ENCODE measurements at regions not wholly inside any gene's neighbourhood (a gene's known extent, or its start where the extent isn't known, plus 50 kb on each side); places are given as distances from the start of the nearest gene placed in this dataset.
"Not testable (repeated sequence)": the region's sequence is repeated elsewhere in the genome, so short reads cannot be mapped to it uniquely, and the experiment has no call there.

- no peak for DNase-seq (ENCODE audit: low spot score)
Observed at GRCh38 chr2:58501371-58502160, 260.4 kb upstream of the FANCL start.

GRCh38 chr2:58497168-58497567 is 256.0 kb upstream of the FANCL start:
- no peak for DNase-seq (ENCODE audit: low spot score)

GRCh38 chr2:58495806-58496205 is 254.7 kb upstream of the FANCL start:
- no peak for DNase-seq (ENCODE audit: low spot score)

GRCh38 chr2:58494071-58494501 is 253.0 kb upstream of the FANCL start:
- no peak for DNase-seq (ENCODE audit: low spot score)

- no peak for DNase-seq (ENCODE audit: low spot score)
Observed at GRCh38 chr2:58484629-58485028, 243.5 kb upstream of the FANCL start.

- peak; percentile 5 for DNase-seq (ENCODE audit: low spot score)
Observed at GRCh38 chr2:58484221-58484620, 243.1 kb upstream of the FANCL start.

- no peak for DNase-seq (ENCODE audit: low spot score)
Observed at GRCh38 chr2:58483307-58483706, 242.2 kb upstream of the FANCL start.

- no peak for DNase-seq (ENCODE audit: low spot score)
Observed at GRCh38 chr2:58481670-58482069, 240.5 kb upstream of the FANCL start.

- no peak for DNase-seq (ENCODE audit: low spot score)
Observed at GRCh38 chr2:58480141-58480540, 239.0 kb upstream of the FANCL start.

- DNase-seq (ENCODE audit: low spot score): no peak
Observed at GRCh38 chr2:58479535-58480140, 238.5 kb upstream of the FANCL start.

GRCh38 chr2:58476556-58476955 is 235.4 kb upstream of the FANCL start:
- DNase-seq (ENCODE audit: low spot score): no peak

GRCh38 chr2:58475756-58476155 is 234.6 kb upstream of the FANCL start:
- no peak for DNase-seq (ENCODE audit: low spot score)

GRCh38 chr2:58473165-58473564 is 232.0 kb upstream of the FANCL start:
- DNase-seq (ENCODE audit: low spot score): no peak

- DNase-seq (ENCODE audit: low spot score): no peak
Observed at GRCh38 chr2:58466804-58467203, 225.7 kb upstream of the FANCL start.

- DNase-seq (ENCODE audit: low spot score): not testable (repeated sequence)
Observed at GRCh38 chr2:58466021-58466420, 224.9 kb upstream of the FANCL start.

- no peak for DNase-seq (ENCODE audit: low spot score)
Observed at GRCh38 chr2:58460670-58461069, 219.5 kb upstream of the FANCL start.

GRCh38 chr2:58449286-58450010 is 208.3 kb upstream of the FANCL start:
- no peak for DNase-seq (ENCODE audit: low spot score)

- no peak for DNase-seq (ENCODE audit: low spot score)
Observed at GRCh38 chr2:58448845-58449244, 207.7 kb upstream of the FANCL start.

GRCh38 chr2:58448065-58448507 is 207.0 kb upstream of the FANCL start:
- DNase-seq (ENCODE audit: low spot score): peak; percentile 80

GRCh38 chr2:58447586-58447985 is 206.5 kb upstream of the FANCL start:
- DNase-seq (ENCODE audit: low spot score): no peak

- no peak for DNase-seq (ENCODE audit: low spot score)
Observed at GRCh38 chr2:58441643-58442042, 200.5 kb upstream of the FANCL start.

- DNase-seq (ENCODE audit: low spot score): no peak
Observed at GRCh38 chr2:58436872-58437271, 195.7 kb upstream of the FANCL start.

- DNase-seq (ENCODE audit: low spot score): no peak
Observed at GRCh38 chr2:58435246-58435645, 194.1 kb upstream of the FANCL start.
